ENCODE measurements at regions not wholly inside any gene's neighbourhood (a gene's known extent, or its start where the extent isn't known, plus 50 kb on each side); places are given as distances from the start of the nearest gene placed in this dataset.
"Not testable (repeated sequence)": the region's sequence is repeated elsewhere in the genome, so short reads cannot be mapped to it uniquely, and the experiment has no call there.

DNA sequence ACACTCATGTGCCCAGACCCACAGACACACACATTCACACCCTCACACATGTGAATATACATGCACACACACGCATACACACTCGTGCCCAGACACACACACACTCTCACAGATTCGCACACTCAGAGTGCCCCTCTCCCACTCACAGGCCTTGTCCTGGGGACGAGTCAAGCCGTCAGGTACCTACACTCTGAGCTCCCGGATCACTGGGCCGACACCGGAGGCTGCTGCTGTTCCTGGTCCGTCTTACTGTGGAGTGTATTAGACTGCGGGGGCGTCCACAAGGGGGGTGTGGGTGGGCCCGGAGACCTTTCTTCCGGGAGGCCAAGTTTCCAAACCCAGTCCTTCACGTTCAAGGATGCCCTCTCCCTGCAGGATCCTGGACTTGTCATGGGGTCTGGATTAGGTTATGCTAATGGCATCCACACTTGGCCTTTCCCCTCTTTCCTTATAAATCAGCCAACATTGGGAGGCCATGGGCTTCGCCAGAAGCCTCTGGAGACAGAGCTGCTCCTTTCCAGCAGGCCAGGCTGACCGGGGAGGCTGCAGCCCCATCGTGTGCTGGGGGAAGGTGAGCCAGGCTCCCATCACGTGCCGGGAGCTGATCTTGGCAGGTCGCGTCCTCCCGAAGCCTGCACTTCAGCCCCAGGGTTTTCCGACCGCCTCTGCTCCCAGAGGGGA, 186.4 kb downstream of the NPIPB11 start:
- not testable (repeated sequence) for TF ChIP-seq POLR2A (IDR thresholded peaks at IDR 0.05; ENCODE audit: low read length); GATA1 (IDR thresholded peaks at IDR 0.05; ENCODE audit: low read depth, low read length)
